Ascending aorta (tissue), 2 donors: ENCODE measurements at regions not wholly inside any gene's neighbourhood (a gene's known extent, or its start where the extent isn't known, plus 50 kb on each side); places are given as distances from the start of the nearest gene placed in this dataset.

Source experiments
- DNase-seq, 2 donors: peaks; one replicate each; pipeline ENCODE4 v3.0.0-alpha.2; 2019; ENCODE audit warnings: low spot score in 2 of 2
- H3K27ac ChIP-seq, 2 donors: fragments of 200-600 bp; sonication (generic); one replicate each; pipeline ENCODE4 v1.5.1; 2016 to 2017; ENCODE audit warnings: mild to moderate bottlenecking in 1 of 2
- H3K27me3 ChIP-seq: fragments of 200-600 bp; sonication (generic); one replicate; pipeline ENCODE4 v1.5.1; 2017
- H3K36me3 ChIP-seq, 2 donors: fragments of 200-600 bp; sonication (generic); one replicate each; pipeline ENCODE4 v1.5.1; 2016
- H3K4me1 ChIP-seq, 2 donors: fragments of 200-600 bp; sonication (generic); one replicate each; pipeline ENCODE4 v1.5.1; 2016 to 2017; ENCODE audit warnings: mild to moderate bottlenecking in 1 of 2
- H3K4me3 ChIP-seq, 2 donors: fragments of 200-600 bp; sonication (generic); one replicate each; pipeline ENCODE4 v1.5.1; 2016 to 2017; ENCODE audit warnings: mild to moderate bottlenecking in 1 of 2
- H3K9me3 ChIP-seq, 2 donors: fragments of 200-600 bp; sonication (generic); one replicate each; pipeline ENCODE4 v1.5.1; 2016
- intact Hi-C: fragments of 100-400 bp; cut with DNase I; formaldehyde crosslinking; loops from one replicate; pipeline ENCODE4 v1.15.1; 2023
- TF ChIP-seq, protein P1 (sequence below), 3 experiments: fragments of 200-600 bp in 2 of 3; fragments of 450-650 bp in 1 of 3; sonication (generic) in 2 of 3; IDR thresholded peaks; one replicate each; pipeline ENCODE4 v1.5.1; 2016 to 2019; ENCODE audit warnings: antibody characterized with exemption in 3 of 3, mild to moderate bottlenecking in 1 of 3, moderate library complexity in 1 of 3

GRCh38 chr5:93249651-93250289 lies 331.2 kb downstream of the NR2F1-AS1 start:
- Histone ChIP-seq H3K27me3 (no peaks in the 10 kb centered on the region), H3K9me3 (no peaks in the 10 kb centered on the region), H3K27ac (peak overlapping the region in 1 of 2 donors; percentile 35), H3K4me1 (no peaks in the 10 kb centered on the region), H3K4me3 (peak overlapping the region; percentile 10 to 53), H3K36me3 (no peaks in the 10 kb centered on the region)
- TF ChIP-seq, protein P1, sequence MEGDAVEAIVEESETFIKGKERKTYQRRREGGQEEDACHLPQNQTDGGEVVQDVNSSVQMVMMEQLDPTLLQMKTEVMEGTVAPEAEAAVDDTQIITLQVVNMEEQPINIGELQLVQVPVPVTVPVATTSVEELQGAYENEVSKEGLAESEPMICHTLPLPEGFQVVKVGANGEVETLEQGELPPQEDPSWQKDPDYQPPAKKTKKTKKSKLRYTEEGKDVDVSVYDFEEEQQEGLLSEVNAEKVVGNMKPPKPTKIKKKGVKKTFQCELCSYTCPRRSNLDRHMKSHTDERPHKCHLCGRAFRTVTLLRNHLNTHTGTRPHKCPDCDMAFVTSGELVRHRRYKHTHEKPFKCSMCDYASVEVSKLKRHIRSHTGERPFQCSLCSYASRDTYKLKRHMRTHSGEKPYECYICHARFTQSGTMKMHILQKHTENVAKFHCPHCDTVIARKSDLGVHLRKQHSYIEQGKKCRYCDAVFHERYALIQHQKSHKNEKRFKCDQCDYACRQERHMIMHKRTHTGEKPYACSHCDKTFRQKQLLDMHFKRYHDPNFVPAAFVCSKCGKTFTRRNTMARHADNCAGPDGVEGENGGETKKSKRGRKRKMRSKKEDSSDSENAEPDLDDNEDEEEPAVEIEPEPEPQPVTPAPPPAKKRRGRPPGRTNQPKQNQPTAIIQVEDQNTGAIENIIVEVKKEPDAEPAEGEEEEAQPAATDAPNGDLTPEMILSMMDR (IDR thresholded peaks at IDR 0.05) = no peak
- intact Hi-C loops = no loop called here
- DNase-seq = no peak

GRCh38 chr5:93247105-93247504 lies 333.9 kb downstream of the NR2F1-AS1 start:
- TF ChIP-seq, protein P1 (IDR thresholded peaks at IDR 0.05) = no peak
- Histone ChIP-seq H3K9me3 (no peaks in the 10 kb centered on the region), H3K27me3 (no peaks in the 10 kb centered on the region), H3K4me3 (no peak overlapping the region), H3K36me3 (no peaks in the 10 kb centered on the region), H3K4me1 (no peaks in the 10 kb centered on the region), H3K27ac (no peak overlapping the region)
- no peak for DNase-seq
- intact Hi-C loops = no loop called here

DNA sequence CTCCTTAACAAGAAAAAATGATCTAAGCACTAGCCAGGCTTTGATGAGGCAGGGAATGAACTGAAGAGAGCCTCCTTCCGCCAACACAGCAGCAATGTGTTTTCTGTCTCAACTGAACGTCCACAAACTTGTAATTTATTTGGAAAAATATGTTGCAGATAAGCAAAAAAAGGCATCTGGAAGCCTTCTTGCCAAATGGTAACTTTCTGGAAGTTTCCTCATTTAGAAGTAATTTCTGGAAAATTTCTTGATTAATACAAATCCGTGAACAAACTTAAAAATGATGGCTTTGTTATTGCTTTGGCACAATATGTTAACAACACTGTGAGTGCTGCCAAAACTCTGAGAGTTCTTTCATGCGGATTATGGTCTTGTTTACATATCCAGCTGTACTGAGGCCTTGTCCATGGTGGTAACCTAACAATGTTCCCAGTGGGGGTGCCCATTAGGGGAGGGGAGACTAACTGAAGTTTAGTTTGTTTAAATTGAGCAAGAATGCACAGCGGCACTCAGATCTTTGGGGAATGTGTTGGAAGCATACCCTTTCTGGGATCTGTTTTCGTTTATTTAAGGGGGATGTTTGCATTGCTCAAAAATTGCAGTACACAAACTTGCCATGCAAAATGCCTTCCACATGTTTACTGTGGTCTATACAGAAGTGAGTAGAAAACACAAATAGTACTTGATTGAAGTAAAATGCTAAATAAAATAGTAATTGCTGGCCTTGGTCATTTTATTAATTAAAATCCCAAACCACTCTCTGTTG lies 334.7 kb downstream of the NR2F1-AS1 start:
- Histone ChIP-seq H3K4me3 (no peak overlapping the region), H3K36me3 (no peaks in the 10 kb centered on the region), H3K4me1 (no peaks in the 10 kb centered on the region), H3K27me3 (no peaks in the 10 kb centered on the region), H3K9me3 (no peaks in the 10 kb centered on the region), H3K27ac (no peak overlapping the region)
- TF ChIP-seq, protein P1 (IDR thresholded peaks at IDR 0.05) = no peak
- intact Hi-C loops = no loop called here
- no peak for DNase-seq

DNA sequence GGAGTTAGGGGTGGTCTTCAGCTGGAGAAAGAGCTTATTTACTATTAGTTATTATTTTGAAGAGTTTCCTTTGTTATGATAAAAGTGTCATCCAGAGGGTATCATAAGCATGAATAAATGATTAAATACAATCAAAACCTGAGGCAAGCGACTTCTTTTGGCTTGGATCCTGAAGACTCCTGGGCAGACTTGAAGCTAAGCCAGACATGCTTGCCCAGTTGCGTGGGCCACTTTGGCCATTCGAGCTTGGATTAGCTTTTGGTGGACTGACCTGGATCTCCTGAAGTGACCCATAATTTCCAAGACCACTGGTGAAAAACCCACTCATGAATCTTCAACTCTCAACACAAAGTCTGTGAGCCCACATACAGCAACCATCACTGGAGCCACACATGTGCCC lies 335.8 kb downstream of the NR2F1-AS1 start:
- H3K27me3 ChIP-seq = no peaks in the 10 kb centered on the region
- no peaks in the 10 kb centered on the region for H3K36me3 ChIP-seq
- intact Hi-C loops = no loop called here
- no peak overlapping the region for H3K4me3 ChIP-seq
- no peak for DNase-seq
- TF ChIP-seq, protein P1 (IDR thresholded peaks at IDR 0.05) = no peak
- H3K9me3 ChIP-seq = no peaks in the 10 kb centered on the region
- no peak overlapping the region for H3K27ac ChIP-seq
- H3K4me1 ChIP-seq = no peaks in the 10 kb centered on the region

DNA sequence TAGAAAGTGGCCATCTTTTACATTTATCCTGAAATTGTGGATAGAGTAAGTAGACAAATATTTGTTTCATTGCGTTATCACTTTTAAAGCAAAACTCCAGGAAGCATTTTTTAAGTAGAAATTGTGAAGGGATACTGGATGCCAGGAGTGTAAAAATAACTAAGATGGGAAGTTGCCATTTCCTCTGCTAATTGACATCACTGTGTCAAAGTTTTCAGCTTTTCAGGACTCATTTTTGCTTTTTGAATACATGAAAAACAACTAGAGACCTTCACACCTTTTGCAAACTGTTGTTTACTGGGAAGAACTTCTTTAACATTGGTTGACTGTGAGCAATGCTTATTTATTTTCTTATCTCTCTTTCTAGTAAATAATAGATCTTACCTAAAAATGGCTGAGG lies 337.5 kb downstream of the NR2F1-AS1 start:
- H3K36me3 ChIP-seq = no peaks in the 10 kb centered on the region
- no peaks in the 10 kb centered on the region for H3K9me3 ChIP-seq
- no peak overlapping the region for H3K27ac ChIP-seq
- H3K4me1 ChIP-seq = no peaks in the 10 kb centered on the region
- intact Hi-C loops = no loop called here
- no peak for DNase-seq
- no peak overlapping the region for H3K4me3 ChIP-seq
- TF ChIP-seq, protein P1 (IDR thresholded peaks at IDR 0.05) = no peak
- H3K27me3 ChIP-seq = no peaks in the 10 kb centered on the region
